Kasumi-1 (cell line): ENCODE measurements at regions not wholly inside any gene's neighbourhood (a gene's known extent, or its start where the extent isn't known, plus 50 kb on each side); places are given as distances from the start of the nearest gene placed in this dataset.

Source experiments
- DNase-seq, 2 experiments: peaks; one replicate each; lab custom pipeline; 2025; lab: John Stamatoyannopoulos, UW

DNA sequence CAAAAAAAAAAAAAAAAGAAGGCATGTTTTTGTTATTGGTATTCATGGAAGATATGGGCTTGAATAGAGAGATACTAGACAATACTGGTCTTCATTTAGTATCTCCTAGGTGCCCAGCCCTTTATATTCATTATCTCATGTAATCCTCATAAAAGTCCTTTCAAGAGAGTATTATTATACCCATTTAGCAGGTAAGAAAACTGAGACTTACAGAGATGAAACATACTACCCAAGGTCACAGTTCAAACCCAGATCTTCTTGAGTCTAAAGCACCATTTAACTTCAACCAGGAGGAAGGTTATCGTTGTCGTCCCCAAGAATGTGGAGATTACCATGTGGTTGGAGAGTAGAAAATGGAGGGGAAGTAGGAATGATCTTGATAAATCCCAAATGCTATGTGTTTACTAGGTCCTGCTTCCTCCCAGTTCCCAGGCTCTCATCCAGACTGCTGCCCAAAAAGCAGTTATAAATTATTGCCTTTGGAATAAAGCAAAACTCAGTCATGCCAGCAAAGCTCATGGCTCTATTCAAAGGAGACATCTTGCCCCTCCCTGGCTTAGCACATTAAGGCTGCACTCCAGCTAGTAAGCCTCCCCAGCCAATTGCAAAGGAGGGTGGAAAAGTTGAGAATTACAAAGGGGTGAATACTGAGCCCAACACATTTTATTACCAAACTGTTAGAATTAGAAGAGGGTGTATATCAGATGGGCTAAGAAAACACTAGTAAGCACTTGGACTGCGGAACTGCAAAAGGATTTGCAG is 163.9 kb downstream of the PIK3R1 start:
- DNase-seq, result no peak

DNA sequence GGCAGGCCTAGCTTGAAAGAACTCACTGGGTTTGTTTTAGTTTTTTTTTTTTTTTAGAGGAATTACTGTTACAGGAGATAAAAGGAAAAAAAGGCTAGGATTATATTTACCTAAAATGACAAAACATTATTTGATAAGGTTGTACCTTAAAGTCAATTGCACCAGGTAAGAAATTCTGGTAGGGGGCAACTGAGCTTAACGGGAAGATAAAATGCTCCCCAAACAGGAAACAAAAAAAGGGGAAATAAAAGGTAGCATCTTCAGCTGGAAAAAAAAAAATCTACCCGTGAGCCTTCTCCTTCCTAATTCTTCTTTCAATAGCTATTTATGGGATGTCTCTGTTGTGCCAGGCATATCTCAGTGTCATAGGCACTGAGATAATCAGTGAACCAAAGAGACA is 164.5 kb downstream of the PIK3R1 start:
- DNase-seq, result peak in 1 of 2 experiments; percentile 28

DNA sequence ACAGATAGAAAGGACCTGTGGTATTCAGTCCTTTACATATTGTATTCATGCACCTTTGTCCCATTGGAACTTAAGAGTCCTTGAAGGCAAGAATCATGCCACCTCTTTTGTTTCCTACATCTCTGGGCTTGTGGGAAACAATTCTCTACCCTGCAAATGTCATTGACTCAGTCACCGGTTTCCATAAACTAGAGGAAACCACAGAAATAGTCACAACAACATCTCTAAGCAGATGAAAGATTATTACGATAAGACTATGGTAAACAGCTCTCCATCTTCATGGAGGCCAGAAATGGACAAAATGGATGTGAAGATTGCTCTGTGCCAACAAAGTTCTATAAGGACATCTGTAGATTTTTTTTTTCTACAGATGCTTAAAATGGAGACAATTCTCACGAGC is 165.5 kb downstream of the PIK3R1 start:
- no peak for DNase-seq

DNA sequence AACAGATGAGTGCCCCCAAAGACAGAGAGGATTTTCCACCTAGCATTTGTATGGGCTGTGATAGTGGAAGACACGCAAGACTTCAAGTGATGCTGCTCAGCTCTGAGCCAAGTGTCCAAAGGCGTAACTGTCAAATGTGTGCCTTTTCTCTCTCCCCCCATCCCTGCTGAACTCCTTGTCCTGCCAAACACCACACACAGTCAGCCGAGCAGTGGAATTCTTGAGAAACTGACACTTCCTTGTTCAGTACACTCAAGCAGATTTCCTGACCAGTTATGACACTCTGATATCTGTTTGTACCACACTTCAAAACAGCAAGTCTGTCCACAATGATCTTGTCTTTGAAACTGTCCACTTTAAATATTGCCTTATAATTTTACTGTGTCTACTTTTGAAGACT is 166.4 kb downstream of the PIK3R1 start:
- DNase-seq, result peak; percentile 42 to 48

DNA sequence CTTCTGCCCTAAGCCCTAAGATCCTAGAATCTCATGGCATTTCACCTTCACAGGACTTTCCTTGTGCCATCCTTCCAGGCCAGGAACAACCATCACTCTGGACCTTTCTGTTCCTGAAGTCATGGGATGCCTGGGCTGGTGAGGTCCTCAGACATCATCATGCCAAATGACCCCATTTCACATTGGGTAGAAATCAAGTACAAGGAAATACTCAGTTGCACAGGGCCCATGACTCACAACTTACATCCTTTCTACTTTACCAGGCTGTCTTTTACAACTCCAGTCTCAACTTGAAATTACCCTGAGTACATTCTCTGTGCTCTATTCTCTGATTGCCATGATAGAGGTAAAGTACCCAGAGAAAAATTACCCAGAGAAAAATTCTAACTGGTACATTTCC is 167.1 kb downstream of the PIK3R1 start:
- DNase-seq, result peak; percentile 17 to 28

DNA sequence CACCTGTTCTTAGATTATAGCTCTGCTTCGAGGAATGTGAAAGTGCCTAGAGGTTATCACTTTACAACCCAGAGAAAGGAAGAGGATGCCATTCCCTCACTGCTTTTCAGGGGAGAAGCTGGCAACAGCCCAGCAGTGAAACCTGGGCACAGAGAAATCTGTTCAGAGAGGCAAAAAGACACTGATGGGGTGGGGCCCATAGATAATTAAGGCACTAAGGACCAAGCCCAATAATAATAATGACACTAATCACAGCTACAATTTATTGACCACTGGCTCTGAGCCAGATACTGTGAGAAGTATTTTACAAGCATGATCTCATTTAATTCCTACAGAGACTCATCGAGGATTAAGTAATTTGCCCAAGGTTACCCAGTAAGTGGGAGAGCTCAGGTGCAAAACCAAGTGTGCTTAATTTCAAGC is 168.3 kb downstream of the PIK3R1 start:
- DNase-seq, result no peak

DNA sequence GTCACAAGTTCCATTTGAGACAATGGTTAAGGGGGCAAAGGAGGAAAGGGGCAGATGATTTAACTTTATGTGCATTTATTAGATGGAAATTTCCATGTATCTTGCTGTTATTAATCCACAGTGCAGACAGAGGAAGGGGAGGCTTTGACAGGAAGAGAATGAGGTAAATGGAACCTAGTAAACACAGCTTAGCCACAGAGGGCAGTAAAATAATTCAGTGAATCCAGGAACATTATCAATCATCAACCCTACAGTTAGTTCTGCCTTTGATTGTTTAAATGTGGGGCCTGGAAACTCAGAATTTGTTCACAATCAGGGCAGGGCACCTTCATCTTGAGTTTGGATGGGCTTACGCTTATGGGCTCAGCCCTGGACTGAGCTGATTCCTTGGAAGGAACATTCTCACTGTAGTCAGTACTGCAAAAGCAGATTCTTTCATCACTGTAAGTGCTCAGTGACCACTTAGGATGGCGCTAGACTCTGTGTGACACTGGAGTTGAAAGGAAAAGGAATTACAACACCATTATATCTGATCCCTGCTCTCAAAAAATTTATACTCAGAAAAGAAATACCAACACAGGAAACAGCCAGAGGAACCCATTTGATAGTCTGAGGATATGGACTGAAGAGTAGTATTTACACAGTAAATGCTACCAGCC is 169.5 kb downstream of the PIK3R1 start:
- DNase-seq, result no peak

DNA sequence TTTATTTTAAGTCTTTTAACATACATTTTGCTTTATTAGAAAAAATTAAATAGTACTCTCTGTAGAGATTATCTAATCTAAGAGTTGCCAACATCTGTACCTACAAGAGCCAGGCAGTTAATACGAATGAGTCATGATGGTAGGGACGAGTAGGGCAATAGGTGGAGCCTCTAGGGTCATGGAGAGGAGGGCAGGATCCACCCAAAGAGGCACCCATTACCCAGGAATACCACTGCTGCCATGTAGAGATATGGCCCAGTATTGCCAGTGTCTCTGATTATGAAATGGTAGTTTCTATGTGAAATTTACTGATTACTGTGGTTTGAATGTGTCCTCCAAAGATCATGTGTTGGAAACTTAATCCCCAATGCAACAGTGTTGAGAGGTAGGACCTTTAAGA is 170.4 kb downstream of the PIK3R1 start:
- DNase-seq, result no peak

DNA sequence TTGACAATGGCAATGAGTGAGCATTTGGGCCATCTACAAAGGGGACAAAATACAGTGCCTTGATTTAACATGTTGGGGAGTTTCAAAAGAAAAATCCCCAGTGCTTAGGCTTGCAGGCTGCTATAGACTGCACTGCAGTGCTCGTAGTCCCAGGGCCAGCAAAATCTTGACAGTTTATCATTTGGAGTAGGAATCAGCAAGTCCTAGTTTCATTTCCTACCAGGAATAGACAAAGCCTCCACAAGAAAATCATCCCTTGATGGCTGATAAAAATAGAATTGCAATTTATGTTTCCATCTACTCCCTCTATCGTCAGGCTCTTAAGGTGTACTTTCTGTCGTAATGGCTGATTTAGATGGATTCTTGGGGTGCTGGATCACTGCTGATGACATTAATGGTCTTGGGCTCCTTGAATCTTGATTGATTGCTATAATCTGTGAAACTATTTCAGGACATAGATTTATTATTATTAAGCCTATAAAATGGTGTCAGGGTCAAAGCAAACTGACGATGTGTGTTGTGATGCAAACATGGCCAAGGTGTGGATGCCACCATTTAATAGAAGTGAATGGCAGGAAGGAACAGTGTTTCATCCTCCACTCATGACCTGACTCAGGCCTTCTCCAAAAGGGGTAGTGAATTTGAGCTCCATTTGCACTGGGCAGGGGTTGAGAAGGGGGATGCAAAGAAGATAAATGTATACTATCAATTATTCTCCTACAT is 171.7 kb downstream of the PIK3R1 start:
- no peak for DNase-seq

DNA sequence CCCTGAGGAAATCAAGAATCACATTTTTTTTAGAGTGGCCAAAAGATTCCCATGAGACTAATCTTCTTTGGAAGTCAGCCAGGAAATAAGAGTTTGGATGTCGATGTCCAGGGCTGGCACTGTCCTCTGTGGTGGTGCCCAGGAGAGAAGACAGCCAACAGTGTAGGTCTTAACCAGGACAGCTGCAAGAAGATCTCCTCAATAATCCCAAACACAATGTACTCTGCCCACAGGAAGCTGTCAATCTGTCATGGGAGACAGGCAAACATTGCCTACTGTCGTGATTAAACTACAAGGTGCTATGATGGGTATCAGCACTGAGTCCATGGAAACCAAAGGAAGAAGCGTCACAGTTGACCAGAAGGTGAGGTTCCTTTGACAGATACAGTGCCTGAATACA is 174.1 kb downstream of the PIK3R1 start:
- DNase-seq, result no peak

DNA sequence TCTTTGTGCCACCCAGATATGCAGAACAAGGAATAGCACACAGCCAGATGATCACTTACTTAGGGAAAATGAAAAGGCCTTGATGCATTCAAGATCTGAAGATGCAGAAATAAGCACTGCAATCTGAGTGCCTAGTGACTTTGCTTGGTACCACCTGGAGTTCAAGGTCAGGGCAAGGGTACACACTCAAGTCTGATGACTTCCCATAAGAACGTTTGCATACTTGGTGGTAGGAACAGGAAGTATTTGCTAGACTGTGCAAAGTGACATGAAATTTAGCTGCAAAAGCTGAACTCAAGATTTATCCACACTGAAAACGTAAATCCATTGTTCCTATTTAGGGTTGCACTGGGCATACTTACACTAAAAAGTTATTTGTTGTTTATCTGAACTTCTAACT is 177.1 kb downstream of the PIK3R1 start:
- DNase-seq, result peak; percentile 31 to 34

DNA sequence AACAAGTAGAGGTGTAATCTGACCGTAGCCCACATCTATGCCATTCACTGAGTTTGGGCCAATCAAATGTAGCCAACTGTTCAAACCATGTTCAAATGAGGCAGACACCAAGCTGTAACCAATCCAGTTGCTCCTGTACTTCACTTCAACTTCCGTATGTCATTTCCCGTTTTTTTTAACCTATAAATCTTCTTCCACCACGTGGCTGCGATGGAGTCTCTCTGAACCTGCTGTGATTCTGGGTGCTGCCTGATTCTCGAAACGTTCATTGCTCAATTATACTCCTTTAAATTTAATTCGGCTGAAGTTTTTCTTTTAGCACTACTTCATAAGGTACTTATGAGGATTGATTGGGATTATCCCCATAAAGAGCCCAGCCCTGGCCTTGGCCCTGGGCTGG is 179.7 kb downstream of the PIK3R1 start:
- no peak for DNase-seq

DNA sequence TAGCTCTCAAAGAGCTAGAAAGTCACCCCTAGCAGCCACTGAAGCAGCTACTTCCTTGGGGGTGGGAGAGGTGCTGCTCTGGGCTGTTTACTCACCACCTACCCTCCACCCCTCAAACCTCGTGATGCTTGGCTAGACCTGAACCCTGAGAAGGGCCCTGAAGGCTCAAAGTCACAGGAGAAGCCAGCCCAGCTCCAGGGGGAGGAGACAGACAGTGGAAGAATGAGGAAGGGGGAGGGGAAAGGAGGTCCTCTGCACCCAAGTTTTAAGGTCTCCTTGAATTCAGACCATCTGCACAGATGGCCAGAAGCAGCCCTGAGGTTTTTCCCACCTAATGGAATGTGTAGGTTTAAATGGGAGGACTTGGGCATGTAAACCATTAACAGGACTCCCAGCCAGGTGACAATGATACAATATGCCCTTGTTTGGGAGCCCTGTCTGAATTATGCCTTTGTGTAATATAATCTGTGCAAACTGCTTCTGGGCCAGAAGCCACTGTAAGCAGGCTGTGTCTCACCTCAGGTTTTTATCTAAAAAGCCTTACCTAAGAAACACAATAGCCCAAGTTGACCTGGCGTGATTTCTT is 180.5 kb downstream of the PIK3R1 start:
- DNase-seq, result no peak

DNA sequence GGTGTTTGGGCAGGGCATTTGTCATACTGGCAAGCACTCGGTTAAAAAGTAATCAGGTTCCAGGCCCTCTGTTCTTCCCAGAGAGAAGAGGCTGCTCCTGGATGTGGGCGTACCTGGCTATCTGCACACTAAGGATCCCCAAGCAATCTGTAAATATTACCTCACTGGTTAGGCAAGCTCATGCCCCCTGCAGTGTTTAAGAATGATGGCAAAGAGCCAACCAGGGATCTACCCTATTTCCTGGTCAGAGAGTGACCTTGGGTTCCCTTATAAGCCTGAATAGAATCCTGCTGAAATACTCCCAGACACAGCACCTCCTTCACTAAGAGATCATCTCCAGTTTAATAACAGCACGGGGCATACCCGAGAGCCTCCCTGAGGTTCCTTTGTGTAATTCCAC is 181.2 kb downstream of the PIK3R1 start:
- no peak for DNase-seq

DNA sequence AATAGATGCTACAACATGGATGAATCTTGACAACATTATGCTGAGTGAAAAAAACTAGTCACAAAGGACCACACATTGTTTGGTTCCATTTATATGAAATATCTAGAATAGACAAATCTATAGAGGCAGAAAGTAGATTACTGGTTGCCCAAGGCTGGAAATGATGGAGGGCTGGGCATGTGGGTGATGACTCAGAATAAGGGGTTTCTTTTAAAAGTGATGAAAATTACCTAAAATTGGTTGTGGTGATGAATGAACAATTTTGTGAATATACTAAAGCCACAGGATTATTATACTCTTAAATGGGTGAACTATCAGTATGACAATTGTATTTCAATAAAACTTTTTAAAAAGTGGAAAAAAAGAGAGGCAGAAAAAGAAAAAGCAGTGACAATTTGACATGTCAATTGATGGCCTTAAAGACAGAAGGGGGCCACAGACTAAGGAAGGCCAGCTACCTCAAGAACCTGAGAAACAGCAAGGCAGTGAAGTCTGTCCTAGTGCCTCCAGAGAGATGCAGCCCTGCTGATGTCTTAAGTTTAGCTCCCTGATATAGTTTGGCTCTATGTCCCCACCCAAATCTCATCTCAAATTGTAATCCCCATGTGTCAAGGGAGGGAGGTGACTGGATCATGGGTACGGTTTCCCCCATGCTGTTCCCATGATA is 182.7 kb downstream of the PIK3R1 start:
- DNase-seq, result no peak

DNA sequence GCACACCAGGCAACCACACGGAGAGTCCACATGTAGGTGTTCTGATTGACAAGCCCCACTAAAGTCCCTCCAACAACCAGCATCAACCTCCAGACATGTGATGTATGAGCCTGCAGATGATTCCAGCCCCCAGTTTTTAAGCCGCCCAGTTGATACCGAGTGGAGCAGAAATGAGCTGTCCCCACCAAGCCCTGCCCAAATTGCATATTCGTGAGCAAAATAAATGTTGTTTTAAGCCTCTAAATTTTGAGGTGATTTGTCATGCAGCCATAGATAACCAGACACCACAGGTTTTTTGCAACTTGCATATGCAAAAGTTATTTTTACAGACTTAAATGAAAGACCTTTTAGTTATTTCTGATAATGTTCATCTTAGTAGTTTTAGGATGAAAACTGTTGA is 187.7 kb downstream of the PIK3R1 start:
- no peak for DNase-seq

DNA sequence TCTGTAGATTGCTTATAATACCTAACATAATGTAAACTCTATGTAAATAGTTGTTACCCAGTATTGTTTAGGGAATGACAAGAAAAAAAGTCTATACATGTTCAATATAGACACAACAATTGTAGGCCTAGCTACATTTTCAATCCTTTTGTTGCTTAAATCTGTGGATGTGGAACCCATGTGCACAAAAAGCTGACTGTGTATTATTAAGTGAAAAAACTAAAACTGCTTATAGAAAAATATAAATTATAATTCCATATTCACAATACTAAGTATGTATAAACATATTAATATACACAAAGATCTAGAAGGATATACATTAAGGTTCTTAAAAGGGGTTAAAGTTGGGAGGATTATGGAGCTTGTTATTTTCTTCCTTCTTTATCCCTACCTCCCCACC is 188.7 kb downstream of the PIK3R1 start:
- no peak for DNase-seq

DNA sequence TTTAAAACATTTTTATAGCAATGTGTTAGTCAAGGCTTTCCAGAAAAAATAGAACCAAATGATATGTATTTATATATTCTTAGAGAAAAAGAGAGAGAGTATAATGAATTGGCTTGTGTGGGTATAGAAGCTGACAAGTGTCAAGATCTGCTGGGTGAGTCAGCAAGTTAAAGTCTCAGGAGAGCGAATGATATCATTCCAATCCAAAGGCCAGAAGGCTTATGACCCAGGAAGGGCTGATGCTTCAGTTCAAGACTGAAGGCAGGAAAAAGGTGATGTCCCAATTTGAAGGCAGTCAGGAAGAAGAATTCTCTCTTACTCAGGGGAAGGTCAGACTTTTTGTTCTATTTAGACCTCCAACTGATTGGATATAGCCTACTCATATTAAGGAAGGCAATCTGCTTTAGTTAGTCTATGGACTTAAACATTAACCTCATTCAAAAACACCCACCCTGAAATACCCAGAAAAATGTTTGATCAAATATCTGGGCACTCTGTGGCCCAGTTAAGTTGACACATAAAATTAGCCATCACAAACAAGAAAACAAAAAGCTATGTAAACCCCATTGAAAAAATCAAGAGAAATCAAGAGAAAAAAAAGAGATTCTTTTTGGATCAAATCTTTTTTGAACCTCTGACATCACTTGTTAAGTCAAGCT is 189.6 kb downstream of the PIK3R1 start:
- DNase-seq, result no peak

DNA sequence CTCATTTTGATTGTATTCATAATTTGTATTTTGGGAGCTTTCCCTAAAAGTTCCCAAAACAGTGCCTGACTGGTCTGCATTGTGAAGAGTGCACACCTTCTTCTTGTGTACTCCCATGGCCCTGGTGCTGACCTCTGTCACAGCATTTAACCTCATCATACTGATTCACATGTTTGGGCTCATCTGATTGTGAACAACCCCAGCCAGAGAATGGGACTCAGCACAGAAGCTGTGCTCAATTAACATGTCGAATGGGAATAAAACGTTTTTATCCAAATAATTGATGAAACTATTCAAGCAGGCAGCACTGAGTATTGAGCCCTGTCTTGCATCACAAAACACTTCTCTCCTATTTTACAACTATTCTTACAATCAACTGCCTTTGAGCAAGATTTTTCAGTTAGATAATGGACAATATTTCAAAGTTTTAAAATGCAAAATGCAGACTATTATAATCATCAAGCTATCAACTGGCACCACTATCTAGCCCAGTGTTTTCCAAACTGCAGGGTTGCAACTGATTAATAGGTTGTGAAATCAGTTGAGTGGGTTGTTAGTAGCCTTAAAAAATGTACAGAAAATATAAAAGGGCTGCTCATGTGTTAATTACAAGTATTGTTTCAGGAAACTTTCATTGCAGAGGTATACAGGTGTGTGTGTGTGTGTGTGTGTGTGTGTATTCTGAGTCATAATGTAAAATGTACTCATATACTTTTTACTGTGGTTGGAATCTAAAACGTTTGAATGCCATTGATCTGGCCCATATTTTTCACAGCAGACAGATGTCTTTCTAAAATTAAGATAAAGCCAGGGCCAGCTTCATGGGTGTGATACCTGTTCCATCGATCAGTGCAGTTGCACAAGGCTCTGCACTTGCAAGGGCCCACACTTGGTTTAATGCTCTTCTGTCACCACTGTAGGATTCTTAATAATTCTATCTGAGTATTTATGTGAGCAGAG is 190.5 kb downstream of the PIK3R1 start:
- no peak for DNase-seq

DNA sequence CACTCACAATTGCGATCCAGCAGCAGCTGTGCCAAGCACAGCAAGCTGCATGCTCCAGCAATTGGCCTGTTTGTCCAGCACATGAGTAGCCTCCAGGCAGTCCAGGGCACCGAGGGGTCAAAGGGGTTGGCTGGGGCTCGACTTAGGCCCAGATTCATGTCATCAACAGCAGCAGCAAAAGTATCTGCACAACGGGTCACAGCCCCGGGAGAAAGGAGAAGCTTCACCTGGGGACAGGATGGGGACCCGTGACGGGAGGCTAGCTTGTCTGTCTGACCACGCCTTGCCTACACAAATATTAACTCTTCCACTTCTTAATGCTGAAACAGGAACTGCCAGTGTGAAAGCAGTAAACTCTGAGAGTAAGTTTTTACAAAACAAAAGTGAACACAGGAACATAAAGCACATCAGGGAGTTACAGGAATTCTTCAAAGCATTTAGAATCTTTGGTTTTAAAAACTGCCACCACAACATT is 191.2 kb downstream of the PIK3R1 start:
- DNase-seq, result no peak
